Erythroblast (primary cell): ENCODE measurements at regions not wholly inside any gene's neighbourhood (a gene's known extent, or its start where the extent isn't known, plus 50 kb on each side); places are given as distances from the start of the nearest gene placed in this dataset.

Experiments used
- GATA1 ChIP-seq: IDR thresholded peaks from 2 replicates; pipeline ENCODE4 v1.6.1; 2011; ENCODE audit warnings: low read depth, mild to moderate bottlenecking, control low read depth, low read length, moderate library complexity
- POLR2A ChIP-seq: IDR thresholded peaks from 2 replicates; pipeline ENCODE4 v1.6.1; 2011; ENCODE audit warnings: mild to moderate bottlenecking, low read length

DNA sequence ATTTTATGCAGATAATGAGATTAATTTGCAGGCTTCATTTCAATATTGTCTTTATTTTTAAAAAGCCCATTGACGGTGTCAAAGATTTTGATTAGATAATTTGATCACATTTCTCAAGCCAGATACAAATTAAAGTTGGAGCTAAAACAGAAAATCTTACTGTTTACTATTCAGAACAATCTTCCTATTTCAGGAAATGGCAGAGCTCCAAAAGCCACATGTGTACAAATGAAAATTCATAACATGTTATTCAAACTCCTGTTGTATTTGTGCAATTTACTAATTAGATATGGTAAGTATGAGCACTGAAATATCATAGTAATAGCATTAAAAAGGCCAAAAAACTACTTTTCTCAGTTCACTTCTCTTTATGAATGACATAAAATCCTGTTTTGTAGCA is 682.9 kb downstream of the KCNJ3 start:
- TF ChIP-seq POLR2A (no peak), GATA1 (no peak)
